SK-N-SH (cell line): ENCODE measurements at regions not wholly inside any gene's neighbourhood (a gene's known extent, or its start where the extent isn't known, plus 50 kb on each side); places are given as distances from the start of the nearest gene placed in this dataset.

Experiments used
- CTCF ChIA-PET: fragments of 300-600, 350-600 bp; formaldehyde crosslinking; extraction: SDS; loops from one replicate; lab custom pipeline; 2021; lab: Yijun Ruan, JAX
- POLR2A ChIA-PET: fragments of 350-600 bp; sonication (Branson Sonifier 250); formaldehyde crosslinking; extraction: SDS; loops from one replicate; lab custom pipeline; 2020; ENCODE audit warnings: antibody characterized with exemption, inconsistent platforms; lab: Yijun Ruan, JAX
- DNase-seq: peaks from one replicate; pipeline ENCODE4 v3.0.0; 2012
- H2AFZ ChIP-seq: fragments of 200-600 bp; sonication (generic); 2 replicates; pipeline ENCODE4 v1.8.1; 2016; ENCODE audit warnings: antibody characterized with exemption, mild to moderate bottlenecking, low read depth
- H3F3A ChIP-seq: fragments of 200-600 bp; sonication (generic); replicated peaks from 2 replicates; pipeline ENCODE3; 2016; ENCODE audit warnings: antibody characterized with exemption, mild to moderate bottlenecking; ENCODE audit not compliant: insufficient read depth
- H3K27ac ChIP-seq, 2 experiments: fragments of 200-500 bp in 1 of 2; fragments of 200-600 bp in 1 of 2; sonication (Bioruptor generic) in 1 of 2; sonication (generic), shearing (Covaris generic) in 1 of 2; 2 replicates each; pipeline versions ENCODE4 v1.5.1 to v1.6.1; 2014 to 2016; ENCODE audit warnings: low read depth in 2 of 2, inconsistent platforms in 1 of 2, low read length in 1 of 2, mild to moderate bottlenecking in 1 of 2, mixed read lengths in 1 of 2
- H3K27me3 ChIP-seq: fragments of 200-600 bp; sonication (generic), shearing (Covaris generic); 2 replicates; pipeline ENCODE4 v1.6.1; 2016; ENCODE audit warnings: mixed run types; ENCODE audit not compliant: insufficient read depth
- H3K36me3 ChIP-seq, 2 experiments: fragments of 200-500 bp in 1 of 2; fragments of 200-600 bp in 1 of 2; sonication (Bioruptor generic) in 1 of 2; sonication (generic) in 1 of 2; replicated peaks in 1 of 2; 2 replicates each; pipeline versions ENCODE3 to v1.5.1; 2014 to 2016; ENCODE audit warnings: low read length in 1 of 2, mild to moderate bottlenecking in 1 of 2; ENCODE audit not compliant: insufficient read depth in 2 of 2, control insufficient read depth in 1 of 2
- H3K4me1 ChIP-seq, 2 experiments: fragments of 200-500 bp in 1 of 2; fragments of 200-600 bp in 1 of 2; sonication (Bioruptor generic) in 1 of 2; sonication (generic), shearing (Covaris generic) in 1 of 2; 2 replicates each; pipeline versions ENCODE4 v1.5.1 to v1.6.1; 2014 to 2016; ENCODE audit warnings: low read depth in 1 of 2, low read length in 1 of 2, mixed run types in 1 of 2; ENCODE audit not compliant: insufficient read depth in 2 of 2, control insufficient read depth in 1 of 2
- H3K4me2 ChIP-seq: fragments of 200-600 bp; sonication (generic), shearing (Covaris generic); 2 replicates; pipeline ENCODE4 v1.6.1; 2017; ENCODE audit warnings: mixed run types
- H3K4me3 ChIP-seq, 2 experiments: fragments of 200-500 bp in 1 of 2; fragments of 200-600 bp in 1 of 2; sonication (Bioruptor generic) in 1 of 2; sonication (generic), shearing (Covaris generic) in 1 of 2; 2 replicates each; pipeline versions ENCODE4 v1.5.1 to v1.8.1; 2014 to 2016; ENCODE audit warnings: low read depth in 2 of 2, inconsistent platforms in 1 of 2, low read length in 1 of 2, mild to moderate bottlenecking in 1 of 2, mixed read lengths in 1 of 2, moderate library complexity in 1 of 2
- H3K79me2 ChIP-seq: fragments of 200-600 bp; sonication (generic); 2 replicates; pipeline ENCODE4 v1.8.1; 2017; ENCODE audit warnings: mild to moderate bottlenecking; ENCODE audit not compliant: insufficient read depth
- H3K9ac ChIP-seq: fragments of 200-600 bp; sonication (generic); 2 replicates; pipeline ENCODE4 v1.6.1; 2017; ENCODE audit warnings: mixed run types
- H3K9me2 ChIP-seq: fragments of 200-600 bp; sonication (generic); 2 replicates; pipeline ENCODE4 v1.6.1; 2017; ENCODE audit warnings: mixed run types
- H3K9me3 ChIP-seq: fragments of 200-600 bp; sonication (generic); 2 replicates; pipeline ENCODE4 v1.6.1; 2017; ENCODE audit warnings: mixed run types, mild to moderate bottlenecking, moderate library complexity
- H4K20me1 ChIP-seq: fragments of 200-600 bp; sonication (generic); 2 replicates; pipeline ENCODE4 v1.6.1; 2017; ENCODE audit warnings: mild to moderate bottlenecking, mixed run types; ENCODE audit not compliant: insufficient read depth
- EP300 ChIP-seq, 2 experiments: IDR thresholded peaks; 2 replicates each; pipeline versions ENCODE4 v1.4.0 to v1.6.1; 2012; ENCODE audit warnings: borderline replicate concordance in 1 of 2, low read depth in 1 of 2, low read length in 1 of 2
- GATA2 ChIP-seq: sonication (generic); formaldehyde crosslinking; IDR thresholded peaks from 2 replicates; pipeline ENCODE4 v1.5.0; 2020; ENCODE audit warnings: mild to moderate bottlenecking, missing genetic modification reagents
- JUND ChIP-seq: IDR thresholded peaks from 2 replicates; pipeline ENCODE4 v1.4.0; 2012
- NFIC ChIP-seq: IDR thresholded peaks from 2 replicates; pipeline ENCODE4 v1.4.0; 2012; ENCODE audit warnings: borderline replicate concordance
- NRF1 ChIP-seq: IDR thresholded peaks from 2 replicates; pipeline ENCODE4 v1.6.1; 2012; ENCODE audit warnings: low read depth, mild to moderate bottlenecking, low read length
- POLR2AphosphoS5 ChIP-seq: IDR thresholded peaks from 2 replicates; pipeline ENCODE4 v1.6.1; 2012; ENCODE audit warnings: low read depth, low read length
- RAD21 ChIP-seq: IDR thresholded peaks from 2 replicates; pipeline ENCODE4 v1.6.1; 2012; ENCODE audit warnings: mild to moderate bottlenecking, low read length
- RCOR1 ChIP-seq: fragments of 150-350 bp; IDR thresholded peaks from 2 replicates; pipeline ENCODE4 v1.6.1; 2017; ENCODE audit warnings: antibody characterized with exemption, low read length
- SIN3A ChIP-seq: IDR thresholded peaks from 2 replicates; pipeline ENCODE4 v1.6.1; 2012; ENCODE audit warnings: low read depth, mild to moderate bottlenecking, low read length, moderate library complexity, borderline replicate concordance
- TAF1 ChIP-seq: IDR thresholded peaks from 2 replicates; pipeline ENCODE4 v1.6.1; 2012; ENCODE audit warnings: low read depth, mild to moderate bottlenecking, low read length, moderate library complexity, borderline replicate concordance
- TCF12 ChIP-seq: IDR thresholded peaks from 2 replicates; pipeline ENCODE4 v1.4.0; 2012
- YY1 ChIP-seq: IDR thresholded peaks from 2 replicates; pipeline ENCODE4 v1.4.0; 2012; ENCODE audit warnings: low read depth, mild to moderate bottlenecking
- ZBTB33 ChIP-seq: IDR thresholded peaks from 2 replicates; pipeline ENCODE4 v1.4.0; 2012; ENCODE audit warnings: low read depth, borderline replicate concordance
- WGBS: methylation state at CpG from one replicate; pipeline ENCODE4 v1.1.6; 2017; ENCODE audit warnings: low lambda C conversion rate; 5-methylcytosine and 5-hydroxymethylcytosine counted together
- TF ChIP-seq, protein P1 (sequence below): IDR thresholded peaks from 2 replicates; pipeline ENCODE4 v1.4.0; 2012; ENCODE audit warnings: low read depth, borderline replicate concordance
- TF ChIP-seq, protein P2 (sequence below): IDR thresholded peaks from 2 replicates; pipeline ENCODE4 v1.4.0; 2012; ENCODE audit warnings: low read depth

- Histone ChIP-seq H3K9ac (no peak overlapping the region), H2AFZ (no peak overlapping the region), H3K79me2 (no peaks in the 10 kb centered on the region), H3K4me3 (no peak overlapping the region), H3K4me2 (no peak overlapping the region), H3K27me3 (no peaks in the 10 kb centered on the region), H3K27ac (no peak overlapping the region), H3K9me3 (no peaks in the 10 kb centered on the region), H3K36me3 (no peaks in the 10 kb centered on the region), H4K20me1 (no peaks in the 10 kb centered on the region), H3K9me2 (no peaks in the 10 kb centered on the region), H3K4me1 (peaks cover 0 to 7% of the 10 kb centered on the region in 2 experiments; a peak in 1 of 4 replicates), H3F3A (peaks cover 4% of the 10 kb centered on the region)
- no peak for DNase-seq
- TF ChIP-seq, protein P1, sequence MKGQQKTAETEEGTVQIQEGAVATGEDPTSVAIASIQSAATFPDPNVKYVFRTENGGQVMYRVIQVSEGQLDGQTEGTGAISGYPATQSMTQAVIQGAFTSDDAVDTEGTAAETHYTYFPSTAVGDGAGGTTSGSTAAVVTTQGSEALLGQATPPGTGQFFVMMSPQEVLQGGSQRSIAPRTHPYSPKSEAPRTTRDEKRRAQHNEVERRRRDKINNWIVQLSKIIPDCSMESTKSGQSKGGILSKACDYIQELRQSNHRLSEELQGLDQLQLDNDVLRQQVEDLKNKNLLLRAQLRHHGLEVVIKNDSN: peak; percentile 34; the same call in 1 of the 2 replicates
- no peak for TF ChIP-seq EP300 (IDR thresholded peaks at IDR 0.05; ENCODE audit: borderline replicate concordance in 1 of 2, low read depth in 1 of 2, low read length in 1 of 2)
- ChIA-PET CTCF (interaction anchor here (0.7 kb wide), 1 partner anchor 21 kb away, joined by 3 read pairs; no protein-coding TSS in a partner anchor), POLR2A (no interaction called here)
- WGBS: 97% methylated on average over 3 of the region's 3 CpGs
Measured at GRCh38 chr1:115215110-115215509, 122.9 kb downstream of the NGF start.

DNA sequence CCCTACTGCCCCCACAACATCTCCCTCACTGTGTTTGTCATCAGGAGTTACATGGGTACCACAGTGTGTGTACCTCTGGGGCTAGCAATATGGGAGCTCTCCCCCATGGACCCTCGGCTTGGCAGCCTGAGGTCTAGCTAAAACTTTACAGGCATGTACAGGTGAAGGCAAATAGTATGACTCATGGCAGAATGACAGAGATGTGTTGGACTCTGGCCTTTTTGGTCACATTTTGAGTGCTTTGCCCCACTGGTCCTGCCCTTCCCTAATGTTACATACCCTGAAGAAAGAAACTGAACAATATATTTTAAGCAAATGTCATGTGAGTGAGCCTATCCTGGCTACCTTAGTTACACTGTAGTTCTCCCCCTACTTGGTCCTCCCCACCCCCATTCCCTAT is 124.0 kb downstream of the NGF start:
- H3K27me3 ChIP-seq: no peaks in the 10 kb centered on the region
- H3K9ac ChIP-seq: no peak overlapping the region
- POLR2A ChIA-PET: no interaction called here
- no peak overlapping the region for H3K27ac ChIP-seq
- no CpG with 5 or more reads among the region's 1 CpG for WGBS
- no peak overlapping the region for H2AFZ ChIP-seq
- no peak for TF ChIP-seq RCOR1
- TF ChIP-seq, protein P1: no peak
- TF ChIP-seq ZBTB33: no peak
- TF ChIP-seq TCF12: no peak
- no peak for TF ChIP-seq NRF1
- no peak for TF ChIP-seq RAD21
- no peak for TF ChIP-seq SIN3A
- no peak for TF ChIP-seq TAF1
- TF ChIP-seq NFIC: no peak
- no peak for TF ChIP-seq GATA2
- TF ChIP-seq JUND: no peak
- no peak for TF ChIP-seq POLR2AphosphoS5
- no peak for TF ChIP-seq EP300 (IDR thresholded peaks at IDR 0.05; ENCODE audit: borderline replicate concordance in 1 of 2, low read depth in 1 of 2, low read length in 1 of 2)
- TF ChIP-seq, protein P2, sequence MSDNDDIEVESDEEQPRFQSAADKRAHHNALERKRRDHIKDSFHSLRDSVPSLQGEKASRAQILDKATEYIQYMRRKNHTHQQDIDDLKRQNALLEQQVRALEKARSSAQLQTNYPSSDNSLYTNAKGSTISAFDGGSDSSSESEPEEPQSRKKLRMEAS: no peak
- TF ChIP-seq YY1: no peak
- H3F3A ChIP-seq: peaks cover 4% of the 10 kb centered on the region
- H3K9me2 ChIP-seq: no peaks in the 10 kb centered on the region
- H3K9me3 ChIP-seq: no peaks in the 10 kb centered on the region
- H3K79me2 ChIP-seq: no peaks in the 10 kb centered on the region
- H3K36me3 ChIP-seq: no peaks in the 10 kb centered on the region
- CTCF ChIA-PET: no interaction called here
- no peaks in the 10 kb centered on the region for H4K20me1 ChIP-seq
- no peak overlapping the region for H3K4me2 ChIP-seq
- H3K4me1 ChIP-seq: peaks cover 0 to 7% of the 10 kb centered on the region in 2 experiments; a peak in 1 of 4 replicates
- no peak for DNase-seq
- H3K4me3 ChIP-seq: no peak overlapping the region
